ENCODE measurements at regions not wholly inside any gene's neighbourhood (a gene's known extent, or its start where the extent isn't known, plus 50 kb on each side); places are given as distances from the start of the nearest gene placed in this dataset.
"Not testable (repeated sequence)": the region's sequence is repeated elsewhere in the genome, so short reads cannot be mapped to it uniquely, and the experiment has no call there.

DNA sequence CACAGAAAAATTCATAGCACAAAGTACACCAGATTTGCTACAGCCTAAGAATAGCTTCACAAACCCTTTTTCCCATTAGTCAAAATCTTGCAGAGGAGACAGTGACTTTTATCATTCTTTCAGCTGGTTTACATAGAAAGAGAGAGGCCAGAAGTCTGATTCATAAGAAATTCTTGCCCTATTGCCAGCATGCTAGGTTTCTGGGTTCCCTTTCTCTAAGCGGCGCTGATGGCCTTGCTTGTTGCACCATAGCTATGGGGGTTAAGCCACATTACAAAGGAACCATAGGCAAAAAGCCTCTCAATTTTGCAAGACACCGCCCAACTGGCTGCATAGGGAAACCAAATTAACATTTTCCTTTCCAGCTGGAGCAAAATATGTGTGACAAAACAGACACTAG is 87.4 kb downstream of the ZNF467 start:
- DNase-seq, result peak in 1 of 42 donors; percentile 1

GRCh38 chr7:149685455-149685854 is 87.9 kb downstream of the ZNF467 start:
- DNase-seq, result no peak
- intact Hi-C loops (cut with DNase I), result no loop called here

More for the DNA sequence above, 87.4 kb downstream of the ZNF467 start:
- intact Hi-C loops (cut with DNase I), result no loop called here

DNA sequence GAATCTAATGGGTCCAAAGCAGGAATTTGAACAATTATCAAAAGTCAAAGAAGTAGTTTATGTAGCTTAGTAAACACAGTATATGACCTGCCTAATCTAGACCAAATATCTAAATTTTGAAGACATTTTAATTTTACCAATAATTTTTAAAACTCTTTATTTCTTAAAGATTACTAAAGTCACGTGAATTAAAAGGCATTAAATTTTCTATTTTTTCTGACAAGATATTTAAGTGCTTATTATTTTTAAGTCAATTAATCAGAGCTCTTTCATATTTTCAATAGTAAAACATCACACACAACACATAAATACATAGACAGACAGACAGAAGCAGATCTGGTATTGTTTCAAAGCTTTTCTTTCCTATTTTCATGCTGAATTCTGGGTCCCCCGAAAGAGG is 89.5 kb downstream of the ZNF467 start:
- intact Hi-C loops (cut with DNase I), result no loop called here
- no peak for DNase-seq

- intact Hi-C loops (cut with DNase I), result no loop called here
Observed at GRCh38 chr7:149683181-149683580, 90.2 kb downstream of the ZNF467 start.

DNA sequence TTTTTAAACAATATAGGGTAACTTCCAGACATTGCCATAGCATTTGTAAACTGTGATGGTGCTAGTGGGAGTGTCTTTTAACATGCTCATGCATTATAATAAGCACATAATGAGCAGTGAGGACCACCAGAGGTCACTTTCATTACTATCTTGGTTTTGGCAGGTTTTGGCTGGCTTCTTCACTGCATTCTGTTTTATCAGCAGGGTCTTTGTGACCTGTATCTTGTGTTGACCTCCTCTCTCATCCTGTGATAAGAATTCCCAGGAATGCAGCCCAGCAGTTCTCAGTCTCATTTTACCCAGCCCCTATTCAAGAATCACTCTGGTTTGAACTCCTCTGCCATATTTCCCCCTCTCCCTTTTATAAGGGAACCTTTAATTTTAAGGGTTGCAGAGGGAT is 91.3 kb downstream of the ZNF467 start:
- intact Hi-C loops (cut with DNase I), result no loop called here
- DNase-seq, result no peak

More at GRCh38 chr7:149683181-149683580, 90.2 kb downstream of the ZNF467 start:
- no peak for DNase-seq

GRCh38 chr7:149681274-149681673 is 92.1 kb downstream of the ZNF467 start:
- intact Hi-C loops (cut with DNase I), result no loop called here

GRCh38 chr7:149680331-149681025 is 92.9 kb downstream of the ZNF467 start:
- intact Hi-C loops (cut with DNase I), result no loop called here
- no peak for DNase-seq

More at GRCh38 chr7:149681274-149681673, 92.1 kb downstream of the ZNF467 start:
- DNase-seq, result no peak

- intact Hi-C loops (cut with DNase I); DNase-seq: not testable (repeated sequence)
Observed at GRCh38 chr7:149674728-149675385, 98.5 kb downstream of the ZNF467 start.

- intact Hi-C loops (cut with DNase I), result no loop called here
- no peak for DNase-seq
Observed at GRCh38 chr7:149673006-149673405, 100.4 kb downstream of the ZNF467 start.

- peak in 28 of 42 donors; percentile 4 to 73 (median 36) for DNase-seq
- intact Hi-C loops (cut with DNase I), result no loop called here
Observed at GRCh38 chr7:149670288-149670687, 103.1 kb downstream of the ZNF467 start.

- intact Hi-C loops (cut with DNase I), result no loop called here
Observed at GRCh38 chr7:149669121-149669818, 104.1 kb downstream of the ZNF467 start.

GRCh38 chr7:149666360-149666945 is 106.9 kb downstream of the ZNF467 start:
- no peak for DNase-seq
- intact Hi-C loops (cut with DNase I), result no loop called here

More at GRCh38 chr7:149669121-149669818, 104.1 kb downstream of the ZNF467 start:
- DNase-seq, result no peak

DNA sequence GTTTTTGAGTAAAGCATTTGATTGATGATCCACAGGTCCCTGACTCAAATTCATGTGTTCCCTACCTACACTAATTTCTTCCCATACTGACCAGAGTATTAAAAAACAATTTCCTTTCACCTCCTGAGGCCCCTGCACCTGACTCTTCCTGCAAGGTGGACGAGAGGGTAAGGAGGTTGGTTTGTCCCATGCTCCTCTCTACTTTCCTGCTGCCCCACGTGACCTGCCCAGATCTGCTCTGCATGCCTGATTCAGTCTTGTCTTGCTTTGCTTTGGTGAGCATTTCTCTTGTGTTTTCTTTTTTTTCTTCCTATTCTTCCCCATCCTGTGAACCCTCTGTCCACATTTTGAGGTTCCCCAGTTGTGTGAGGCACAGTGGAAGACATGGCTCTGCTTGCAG is 107.8 kb downstream of the ZNF467 start:
- intact Hi-C loops (cut with DNase I); DNase-seq: not testable (repeated sequence)

DNA sequence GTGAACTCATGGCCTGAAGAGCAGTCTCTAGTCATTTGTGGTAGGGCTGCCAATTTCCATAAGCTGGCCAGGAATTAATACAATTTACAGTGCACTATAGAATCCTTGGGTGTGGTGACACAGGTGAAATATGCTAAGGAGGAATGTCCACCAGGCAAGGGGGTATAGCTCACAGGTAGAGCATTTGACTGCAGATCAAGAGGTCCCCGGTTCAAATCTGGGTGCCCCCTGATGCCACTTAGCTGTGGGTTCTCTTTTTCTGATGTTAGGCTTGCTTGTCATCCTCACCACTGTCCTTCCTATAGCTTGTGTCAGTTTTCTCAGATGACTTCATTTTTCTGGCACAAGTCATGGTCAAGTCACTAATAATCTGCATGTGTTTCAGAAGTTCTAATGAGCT is 108.7 kb downstream of the ZNF467 start:
- DNase-seq, result no peak
- intact Hi-C loops (cut with DNase I), result loop anchor here (5.0 kb wide), 1 partner anchor 78 kb away; no protein-coding TSS in a partner anchor

- DNase-seq, result no peak
- intact Hi-C loops (cut with DNase I), result loop anchor here (5.0 kb wide), 1 partner anchor 78 kb away; no protein-coding TSS in a partner anchor
Observed at GRCh38 chr7:149664176-149664575, 109.2 kb downstream of the ZNF467 start.

DNA sequence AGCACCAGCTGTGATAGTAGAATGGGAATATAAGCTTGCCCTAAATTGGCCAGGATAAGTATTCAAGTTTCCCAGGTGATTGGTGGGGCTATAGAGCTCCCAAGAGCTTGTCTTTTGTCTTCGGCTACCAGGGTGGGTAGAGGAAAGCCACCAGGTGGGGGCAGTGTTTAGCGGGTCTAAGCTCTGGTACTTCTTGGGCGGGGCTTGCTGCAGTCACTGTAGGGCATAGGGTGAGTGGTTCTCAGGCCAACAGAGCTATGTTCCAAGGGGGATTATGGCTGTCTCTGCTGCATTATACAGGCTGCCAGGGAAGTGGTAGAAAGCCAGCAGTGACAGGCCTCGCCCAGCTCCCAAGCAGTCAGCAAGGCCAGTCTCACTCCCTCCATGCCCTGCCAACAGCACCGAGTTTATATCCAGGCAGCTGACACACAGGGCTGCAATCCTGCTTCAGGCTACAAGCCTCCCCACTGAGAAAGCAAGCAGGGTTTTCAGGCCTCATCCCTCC is 110.7 kb downstream of the ZNF467 start:
- peak in 39 of 42 donors; percentile 7 to 90 (median 63) for DNase-seq
- intact Hi-C loops (cut with DNase I), result loop anchor here (5.0 kb wide), 1 partner anchor 80 kb away; no protein-coding TSS in a partner anchor

DNA sequence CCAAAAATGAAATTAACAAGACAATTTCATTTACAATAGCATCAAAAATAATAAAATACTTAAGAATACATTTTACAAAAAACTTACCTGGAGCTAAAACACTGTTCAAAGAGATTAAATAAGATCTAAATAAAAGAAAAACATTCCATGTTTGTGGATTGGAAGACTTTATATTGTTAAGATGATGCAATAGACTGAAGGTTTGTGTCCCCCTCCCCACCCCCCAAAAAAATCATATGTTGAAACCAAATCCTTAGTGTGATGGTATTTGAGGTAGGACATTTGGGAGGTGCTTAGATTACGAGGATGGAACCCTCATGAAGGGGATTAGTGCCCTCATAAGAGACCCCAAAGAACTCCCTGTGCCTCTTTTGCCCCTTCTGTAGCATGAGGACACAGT is 117.6 kb downstream of the ZNF467 start:
- no peak for DNase-seq
- intact Hi-C loops (cut with DNase I), result no loop called here

DNA sequence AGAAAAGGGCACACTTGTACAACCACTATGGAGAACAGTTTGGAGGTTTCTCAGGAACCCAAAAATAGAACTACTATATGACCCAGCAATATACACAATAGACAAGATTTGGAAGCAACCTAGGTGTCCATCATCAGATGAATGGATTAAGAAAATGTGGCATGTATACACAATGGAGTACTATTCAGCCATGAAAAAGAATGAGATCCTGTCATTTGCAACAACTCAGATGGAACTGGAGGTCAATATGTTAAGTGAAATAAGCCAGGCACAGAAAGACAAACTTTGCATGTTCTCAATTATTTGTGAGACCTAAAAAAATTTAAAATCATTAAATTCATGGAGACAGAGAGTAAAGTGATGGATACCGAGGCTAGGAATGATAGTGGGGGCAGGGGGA is 118.8 kb downstream of the ZNF467 start:
- intact Hi-C loops (cut with DNase I), result no loop called here
- DNase-seq, result no peak

- intact Hi-C loops (cut with DNase I), result not testable (repeated sequence)
Observed at GRCh38 chr7:149650190-149650589, 123.2 kb downstream of the ZNF467 start.

More at GRCh38 chr7:149650190-149650589, 123.2 kb downstream of the ZNF467 start:
- DNase-seq, result not testable (repeated sequence)

All from head of caudate nucleus (tissue), 42 donors.